DOHH2 (cell line): ENCODE measurements at regions not wholly inside any gene's neighbourhood (a gene's known extent, or its start where the extent isn't known, plus 50 kb on each side); places are given as distances from the start of the nearest gene placed in this dataset.

Source experiments
- H3F3A ChIP-seq: fragments of 200-600 bp; sonication (generic), shearing (Covaris generic); 2 replicates; pipeline ENCODE4 v1.6.0; 2016; ENCODE audit warnings: antibody characterized with exemption, mild to moderate bottlenecking; ENCODE audit not compliant: control insufficient read depth, insufficient read depth
- H3K27ac ChIP-seq: fragments of 200-600 bp; sonication (generic); 2 replicates; pipeline ENCODE4 v1.5.1; 2014; ENCODE audit warnings: low read depth, mild to moderate bottlenecking, low read length, moderate library complexity
- H3K27me3 ChIP-seq: fragments of 200-600 bp; sonication (generic); 2 replicates; pipeline ENCODE4 v1.6.1; 2014; ENCODE audit warnings: mild to moderate bottlenecking, low read length, mixed read lengths; ENCODE audit not compliant: control insufficient read depth
- H3K36me3 ChIP-seq: fragments of 200-600 bp; sonication (generic); 2 replicates; pipeline ENCODE4 v1.6.1; 2014; ENCODE audit warnings: mild to moderate bottlenecking, low read length, moderate library complexity, mixed read lengths; ENCODE audit not compliant: control insufficient read depth
- H3K4me1 ChIP-seq: fragments of 200-600 bp; sonication (generic); 2 replicates; pipeline ENCODE4 v1.6.1; 2014; ENCODE audit warnings: mild to moderate bottlenecking, low read length, mixed read lengths; ENCODE audit not compliant: control insufficient read depth
- H3K4me2 ChIP-seq: fragments of 200-600 bp; sonication (generic); 2 replicates; pipeline ENCODE4 v1.6.0; 2014; ENCODE audit warnings: mild to moderate bottlenecking, low read length, moderate library complexity
- H3K4me3 ChIP-seq: fragments of 200-600 bp; sonication (generic); 2 replicates; pipeline ENCODE4 v1.5.1; 2014; ENCODE audit warnings: mild to moderate bottlenecking, low read length, mixed read lengths
- H3K79me2 ChIP-seq: fragments of 200-600 bp; sonication (generic); 2 replicates; pipeline ENCODE4 v1.6.1; 2014; ENCODE audit warnings: mild to moderate bottlenecking, low read length, mixed read lengths; ENCODE audit not compliant: control insufficient read depth
- H3K9me2 ChIP-seq: fragments of 200-600 bp; sonication (generic); replicated peaks from 2 replicates; pipeline ENCODE4 v1.6.1; 2014; ENCODE audit warnings: mild to moderate bottlenecking, low read length, mixed read lengths; ENCODE audit not compliant: control insufficient read depth
- H3K9me3 ChIP-seq: fragments of 200-600 bp; sonication (generic); 2 replicates; pipeline ENCODE4 v1.6.1; 2014; ENCODE audit warnings: antibody characterized with exemption, low read length, mixed read lengths; ENCODE audit not compliant: control insufficient read depth, insufficient read depth
- H4K20me1 ChIP-seq: fragments of 200-600 bp; sonication (generic); 2 replicates; pipeline ENCODE4 v1.6.0; 2014; ENCODE audit warnings: low read depth, mild to moderate bottlenecking, antibody characterized with exemption, low read length, moderate library complexity; ENCODE audit not compliant: control insufficient read depth, insufficient read depth
- EZH2phosphoT487 ChIP-seq: fragments of 200-600 bp; sonication (generic); IDR thresholded peaks from 2 replicates; pipeline ENCODE4 v1.6.1; 2017; ENCODE audit warnings: borderline replicate concordance, mild to moderate bottlenecking, antibody characterized with exemption, low read length, moderate library complexity, mixed read lengths
- TF ChIP-seq, protein P1 (sequence below): fragments of 200-600 bp; sonication (generic); IDR thresholded peaks from one replicate; pipeline ENCODE4 v1.5.1; 2014; ENCODE audit warnings: antibody characterized with exemption, mild to moderate bottlenecking, low read depth, low read length; ENCODE audit not compliant: poor library complexity, severe bottlenecking

GRCh38 chr9:3074247-3074646, 230.4 kb upstream of the PUM3 start:
- no peak for TF ChIP-seq EZH2phosphoT487
- TF ChIP-seq, protein P1, sequence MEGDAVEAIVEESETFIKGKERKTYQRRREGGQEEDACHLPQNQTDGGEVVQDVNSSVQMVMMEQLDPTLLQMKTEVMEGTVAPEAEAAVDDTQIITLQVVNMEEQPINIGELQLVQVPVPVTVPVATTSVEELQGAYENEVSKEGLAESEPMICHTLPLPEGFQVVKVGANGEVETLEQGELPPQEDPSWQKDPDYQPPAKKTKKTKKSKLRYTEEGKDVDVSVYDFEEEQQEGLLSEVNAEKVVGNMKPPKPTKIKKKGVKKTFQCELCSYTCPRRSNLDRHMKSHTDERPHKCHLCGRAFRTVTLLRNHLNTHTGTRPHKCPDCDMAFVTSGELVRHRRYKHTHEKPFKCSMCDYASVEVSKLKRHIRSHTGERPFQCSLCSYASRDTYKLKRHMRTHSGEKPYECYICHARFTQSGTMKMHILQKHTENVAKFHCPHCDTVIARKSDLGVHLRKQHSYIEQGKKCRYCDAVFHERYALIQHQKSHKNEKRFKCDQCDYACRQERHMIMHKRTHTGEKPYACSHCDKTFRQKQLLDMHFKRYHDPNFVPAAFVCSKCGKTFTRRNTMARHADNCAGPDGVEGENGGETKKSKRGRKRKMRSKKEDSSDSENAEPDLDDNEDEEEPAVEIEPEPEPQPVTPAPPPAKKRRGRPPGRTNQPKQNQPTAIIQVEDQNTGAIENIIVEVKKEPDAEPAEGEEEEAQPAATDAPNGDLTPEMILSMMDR: no peak
- no peak overlapping the region for H3K4me2 ChIP-seq
- no peak overlapping the region for H3K27ac ChIP-seq
- H3K9me2 ChIP-seq: no peaks in the 10 kb centered on the region; the same call in 1 of the 2 replicates
- H3F3A ChIP-seq: no peaks in the 10 kb centered on the region
- H4K20me1 ChIP-seq: no peaks in the 10 kb centered on the region
- H3K27me3 ChIP-seq: no peaks in the 10 kb centered on the region
- H3K9me3 ChIP-seq: no peaks in the 10 kb centered on the region
- no peaks in the 10 kb centered on the region for H3K4me1 ChIP-seq
- no peaks in the 10 kb centered on the region for H3K36me3 ChIP-seq
- H3K4me3 ChIP-seq: no peak overlapping the region
- no peaks in the 10 kb centered on the region for H3K79me2 ChIP-seq

DNA sequence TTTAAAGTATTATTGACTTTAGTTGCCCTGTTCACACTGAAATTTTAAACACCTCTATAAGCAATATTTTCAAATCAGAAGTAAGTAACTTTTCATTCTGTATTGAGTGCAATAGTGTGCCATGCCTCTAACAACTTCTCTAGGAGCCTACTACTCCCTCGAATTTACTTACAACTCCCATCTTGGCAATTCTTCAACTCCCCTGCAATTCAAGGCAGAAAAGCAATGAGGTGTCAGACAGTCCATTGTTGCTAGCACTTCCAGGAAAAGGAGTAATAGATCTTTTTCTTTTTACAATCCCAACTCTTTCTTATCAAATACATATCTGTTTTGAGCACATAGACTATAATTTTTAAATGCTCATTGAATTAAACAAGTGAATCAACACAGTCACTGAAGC, 222.7 kb upstream of the PUM3 start:
- no peaks in the 10 kb centered on the region for H3K9me2 ChIP-seq

GRCh38 chr9:3059781-3060468, 216.0 kb upstream of the PUM3 start:
- Histone ChIP-seq H3K4me3 (no peak overlapping the region), H4K20me1 (no peaks in the 10 kb centered on the region), H3K9me2 (no peaks in the 10 kb centered on the region), H3K4me1 (no peaks in the 10 kb centered on the region), H3K36me3 (no peaks in the 10 kb centered on the region), H3K27ac (no peak overlapping the region), H3K27me3 (no peaks in the 10 kb centered on the region), H3F3A (no peaks in the 10 kb centered on the region), H3K4me2 (no peak overlapping the region), H3K79me2 (no peaks in the 10 kb centered on the region), H3K9me3 (no peaks in the 10 kb centered on the region)
- TF ChIP-seq EZH2phosphoT487: no peak
- TF ChIP-seq, protein P1: no peak

More for the DNA sequence above, 222.7 kb upstream of the PUM3 start:
- H3K27me3 ChIP-seq: no peaks in the 10 kb centered on the region; the same call in 1 of the 2 replicates
- no peaks in the 10 kb centered on the region for H4K20me1 ChIP-seq
- H3K4me3 ChIP-seq: no peak overlapping the region
- H3K9me3 ChIP-seq: no peaks in the 10 kb centered on the region
- no peak overlapping the region for H3K4me2 ChIP-seq
- no peaks in the 10 kb centered on the region for H3K4me1 ChIP-seq
- no peak overlapping the region for H3K27ac ChIP-seq
- H3K36me3 ChIP-seq: no peaks in the 10 kb centered on the region
- TF ChIP-seq, protein P1: no peak
- TF ChIP-seq EZH2phosphoT487: no peak
- H3K79me2 ChIP-seq: no peaks in the 10 kb centered on the region
- no peaks in the 10 kb centered on the region for H3F3A ChIP-seq
